ENCODE measurements at regions not wholly inside any gene's neighbourhood (a gene's known extent, or its start where the extent isn't known, plus 50 kb on each side); places are given as distances from the start of the nearest gene placed in this dataset.
"Not testable (repeated sequence)": the region's sequence is repeated elsewhere in the genome, so short reads cannot be mapped to it uniquely, and the experiment has no call there.

GRCh38 chr7:113610572-113610971 lies 308.2 kb downstream of the PPP1R3A start:
- H3K36me3 Mint-ChIP-seq = no peaks in the 10 kb centered on the region
- H3K4me3 Mint-ChIP-seq = no peak overlapping the region
- H3K27me3 Mint-ChIP-seq = no peaks in the 10 kb centered on the region
- no peaks in the 10 kb centered on the region for H3K9me3 Mint-ChIP-seq
- no peak overlapping the region for H3K27ac Mint-ChIP-seq
- no peaks in the 10 kb centered on the region for H3K4me1 Mint-ChIP-seq

GRCh38 chr7:113608782-113609181 lies 310.0 kb downstream of the PPP1R3A start:
- no peaks in the 10 kb centered on the region for H3K27me3 Mint-ChIP-seq
- no peaks in the 10 kb centered on the region for H3K36me3 Mint-ChIP-seq
- no peaks in the 10 kb centered on the region for H3K4me1 Mint-ChIP-seq
- no peak overlapping the region for H3K27ac Mint-ChIP-seq
- H3K4me3 Mint-ChIP-seq = no peak overlapping the region
- no peaks in the 10 kb centered on the region for H3K9me3 Mint-ChIP-seq

- Mint-ChIP-seq H3K9me3 (no peaks in the 10 kb centered on the region), H3K4me1 (no peaks in the 10 kb centered on the region)
Observed at GRCh38 chr7:113606325-113606724, 312.5 kb downstream of the PPP1R3A start.

GRCh38 chr7:113600428-113600827 lies 318.4 kb downstream of the PPP1R3A start:
- not testable (repeated sequence) for H3K27me3 Mint-ChIP-seq, H3K4me3 Mint-ChIP-seq, H3K9me3 Mint-ChIP-seq, H3K27ac Mint-ChIP-seq, H3K36me3 Mint-ChIP-seq, H3K4me1 Mint-ChIP-seq

More at GRCh38 chr7:113606325-113606724, 312.5 kb downstream of the PPP1R3A start:
- H3K27ac Mint-ChIP-seq = no peak overlapping the region
- no peaks in the 10 kb centered on the region for H3K27me3 Mint-ChIP-seq
- H3K4me3 Mint-ChIP-seq = no peak overlapping the region
- H3K36me3 Mint-ChIP-seq = no peaks in the 10 kb centered on the region

GRCh38 chr7:113593455-113593854 lies 325.4 kb downstream of the PPP1R3A start:
- not testable (repeated sequence) for H3K9me3 Mint-ChIP-seq, H3K4me1 Mint-ChIP-seq, H3K4me3 Mint-ChIP-seq, H3K36me3 Mint-ChIP-seq, H3K27me3 Mint-ChIP-seq, H3K27ac Mint-ChIP-seq

- not testable (repeated sequence) for H3K27me3 Mint-ChIP-seq, H3K4me1 Mint-ChIP-seq, H3K27ac Mint-ChIP-seq, H3K36me3 Mint-ChIP-seq, H3K9me3 Mint-ChIP-seq, H3K4me3 Mint-ChIP-seq
Observed at GRCh38 chr7:113592924-113593323, 325.9 kb downstream of the PPP1R3A start.

GRCh38 chr7:113582471-113582870 lies 336.3 kb downstream of the PPP1R3A start:
- no peaks in the 10 kb centered on the region for H3K36me3 Mint-ChIP-seq
- no peak overlapping the region for H3K27ac Mint-ChIP-seq
- H3K4me1 Mint-ChIP-seq = no peaks in the 10 kb centered on the region
- no peaks in the 10 kb centered on the region for H3K27me3 Mint-ChIP-seq
- H3K4me3 Mint-ChIP-seq = no peak overlapping the region
- H3K9me3 Mint-ChIP-seq = no peaks in the 10 kb centered on the region

- not testable (repeated sequence) for H3K36me3 Mint-ChIP-seq, H3K27ac Mint-ChIP-seq, H3K9me3 Mint-ChIP-seq, H3K4me1 Mint-ChIP-seq, H3K27me3 Mint-ChIP-seq, H3K4me3 Mint-ChIP-seq
Observed at GRCh38 chr7:113563257-113563656, 355.6 kb downstream of the PPP1R3A start.

GRCh38 chr7:113562801-113563200 lies 356.0 kb downstream of the PPP1R3A start:
- Mint-ChIP-seq H3K27ac (no peak overlapping the region), H3K4me3 (no peak overlapping the region), H3K36me3 (no peaks in the 10 kb centered on the region), H3K9me3 (no peaks in the 10 kb centered on the region), H3K4me1 (no peaks in the 10 kb centered on the region), H3K27me3 (no peaks in the 10 kb centered on the region)

- Mint-ChIP-seq H3K4me3 (no peak overlapping the region), H3K27me3 (no peaks in the 10 kb centered on the region), H3K36me3 (no peaks in the 10 kb centered on the region), H3K9me3 (no peaks in the 10 kb centered on the region), H3K27ac (no peak overlapping the region), H3K4me1 (no peaks in the 10 kb centered on the region)
Observed at GRCh38 chr7:113562242-113562641, 356.6 kb downstream of the PPP1R3A start.

GRCh38 chr7:113561446-113561845 lies 357.4 kb downstream of the PPP1R3A start:
- no peaks in the 10 kb centered on the region for H3K27me3 Mint-ChIP-seq
- H3K36me3 Mint-ChIP-seq = no peaks in the 10 kb centered on the region
- no peaks in the 10 kb centered on the region for H3K4me1 Mint-ChIP-seq
- no peaks in the 10 kb centered on the region for H3K9me3 Mint-ChIP-seq
- no peak overlapping the region for H3K4me3 Mint-ChIP-seq
- H3K27ac Mint-ChIP-seq = no peak overlapping the region

- Mint-ChIP-seq H3K36me3 (no peaks in the 10 kb centered on the region), H3K27me3 (no peaks in the 10 kb centered on the region), H3K9me3 (no peaks in the 10 kb centered on the region), H3K27ac (no peak overlapping the region), H3K4me3 (no peak overlapping the region), H3K4me1 (no peaks in the 10 kb centered on the region)
Observed at GRCh38 chr7:113550966-113551365, 367.8 kb downstream of the PPP1R3A start.

- no peaks in the 10 kb centered on the region for H3K36me3 Mint-ChIP-seq
- no peak overlapping the region for H3K4me3 Mint-ChIP-seq
- H3K9me3 Mint-ChIP-seq = no peaks in the 10 kb centered on the region
Observed at GRCh38 chr7:113548561-113548960, 370.2 kb downstream of the PPP1R3A start.

GRCh38 chr7:113548137-113548536 lies 370.7 kb downstream of the PPP1R3A start:
- Mint-ChIP-seq H3K4me3 (no peak overlapping the region), H3K36me3 (no peaks in the 10 kb centered on the region), H3K9me3 (no peaks in the 10 kb centered on the region), H3K4me1 (no peaks in the 10 kb centered on the region), H3K27ac (no peak overlapping the region), H3K27me3 (no peaks in the 10 kb centered on the region)

More at GRCh38 chr7:113548561-113548960, 370.2 kb downstream of the PPP1R3A start:
- no peaks in the 10 kb centered on the region for H3K27me3 Mint-ChIP-seq
- H3K27ac Mint-ChIP-seq = no peak overlapping the region
- no peaks in the 10 kb centered on the region for H3K4me1 Mint-ChIP-seq

- H3K27me3 Mint-ChIP-seq = no peaks in the 10 kb centered on the region
- H3K4me1 Mint-ChIP-seq = no peaks in the 10 kb centered on the region
- peaks cover 11% of the 10 kb centered on the region for H3K9me3 Mint-ChIP-seq
- H3K36me3 Mint-ChIP-seq = no peaks in the 10 kb centered on the region
- H3K27ac Mint-ChIP-seq = no peak overlapping the region
- H3K4me3 Mint-ChIP-seq = no peak overlapping the region
Observed at GRCh38 chr7:113521468-113521867, 397.3 kb downstream of the PPP1R3A start.

- Mint-ChIP-seq H3K4me1 (no peaks in the 10 kb centered on the region), H3K4me3 (no peak overlapping the region)
Observed at GRCh38 chr7:113519472-113519871, 399.3 kb downstream of the PPP1R3A start.

GRCh38 chr7:113504691-113505090 lies 386.3 kb upstream of the SMIM30 start:
- H3K27me3 Mint-ChIP-seq = no peaks in the 10 kb centered on the region
- H3K9me3 Mint-ChIP-seq = no peaks in the 10 kb centered on the region
- no peaks in the 10 kb centered on the region for H3K36me3 Mint-ChIP-seq
- H3K27ac Mint-ChIP-seq = no peak overlapping the region
- H3K4me1 Mint-ChIP-seq = no peaks in the 10 kb centered on the region
- H3K4me3 Mint-ChIP-seq = no peak overlapping the region

More at GRCh38 chr7:113519472-113519871, 399.3 kb downstream of the PPP1R3A start:
- Mint-ChIP-seq H3K27me3 (no peaks in the 10 kb centered on the region), H3K9me3 (peaks cover 13% of the 10 kb centered on the region), H3K27ac (no peak overlapping the region), H3K36me3 (no peaks in the 10 kb centered on the region)

Data from activated naive CD4-positive, alpha-beta T cell treated with anti-CD3 and anti-CD28 coated beads, Interleukin-2, amount 50 U/mL, for 24 hours (primary cell).